ENCODE measurements at regions not wholly inside any gene's neighbourhood (a gene's known extent, or its start where the extent isn't known, plus 50 kb on each side); places are given as distances from the start of the nearest gene placed in this dataset.

DNA sequence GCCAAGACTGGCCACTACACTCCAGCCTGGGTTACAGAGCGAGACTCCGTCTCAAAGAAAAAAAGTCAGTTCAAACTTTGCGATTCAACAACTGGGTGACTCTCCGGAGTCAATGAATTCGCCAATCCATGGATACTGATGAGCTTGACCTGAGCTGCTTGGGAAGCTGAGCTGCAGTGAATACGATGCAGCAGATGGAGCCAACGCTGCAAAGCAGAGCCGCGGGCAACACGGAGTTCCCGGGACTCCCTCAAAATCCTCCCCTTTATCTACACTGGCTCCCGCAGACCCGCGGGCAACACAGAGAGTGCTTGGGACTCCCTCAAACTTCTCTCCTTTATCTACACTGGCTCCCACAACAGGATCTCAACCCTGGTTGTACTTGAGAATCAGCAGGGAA lies 62.6 kb upstream of the SALL4 start:
- no peak overlapping the region for H3K27ac ChIP-seq (ENCODE audit: low read length)
- H3K9me3 ChIP-seq (ENCODE audit: low read length): no peaks in the 10 kb centered on the region
- TF ChIP-seq EP300 (conservative IDR thresholded peaks at IDR 0.05; ENCODE audit: poor library complexity, severe bottlenecking) (no peak), POLR2AphosphoS5 (IDR thresholded peaks at IDR 0.05) (no peak), RAD21 (conservative IDR thresholded peaks at IDR 0.05) (no peak), SMC3 (conservative IDR thresholded peaks at IDR 0.05; ENCODE audit: poor library complexity) (no peak), TAF1 (IDR thresholded peaks at IDR 0.05; ENCODE audit: low read depth) (no peak), MXI1 (conservative IDR thresholded peaks at IDR 0.05; ENCODE audit: poor library complexity, severe bottlenecking) (no peak), EZH2 (IDR thresholded peaks at IDR 0.05; ENCODE audit: borderline replicate concordance, insufficient read depth, low read length, poor library complexity, severe bottlenecking) (no peak)
- TF ChIP-seq, protein P1, sequence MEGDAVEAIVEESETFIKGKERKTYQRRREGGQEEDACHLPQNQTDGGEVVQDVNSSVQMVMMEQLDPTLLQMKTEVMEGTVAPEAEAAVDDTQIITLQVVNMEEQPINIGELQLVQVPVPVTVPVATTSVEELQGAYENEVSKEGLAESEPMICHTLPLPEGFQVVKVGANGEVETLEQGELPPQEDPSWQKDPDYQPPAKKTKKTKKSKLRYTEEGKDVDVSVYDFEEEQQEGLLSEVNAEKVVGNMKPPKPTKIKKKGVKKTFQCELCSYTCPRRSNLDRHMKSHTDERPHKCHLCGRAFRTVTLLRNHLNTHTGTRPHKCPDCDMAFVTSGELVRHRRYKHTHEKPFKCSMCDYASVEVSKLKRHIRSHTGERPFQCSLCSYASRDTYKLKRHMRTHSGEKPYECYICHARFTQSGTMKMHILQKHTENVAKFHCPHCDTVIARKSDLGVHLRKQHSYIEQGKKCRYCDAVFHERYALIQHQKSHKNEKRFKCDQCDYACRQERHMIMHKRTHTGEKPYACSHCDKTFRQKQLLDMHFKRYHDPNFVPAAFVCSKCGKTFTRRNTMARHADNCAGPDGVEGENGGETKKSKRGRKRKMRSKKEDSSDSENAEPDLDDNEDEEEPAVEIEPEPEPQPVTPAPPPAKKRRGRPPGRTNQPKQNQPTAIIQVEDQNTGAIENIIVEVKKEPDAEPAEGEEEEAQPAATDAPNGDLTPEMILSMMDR (IDR thresholded peaks at IDR 0.05; ENCODE audit: poor library complexity, severe bottlenecking): no peak
- TF ChIP-seq, protein P2, sequence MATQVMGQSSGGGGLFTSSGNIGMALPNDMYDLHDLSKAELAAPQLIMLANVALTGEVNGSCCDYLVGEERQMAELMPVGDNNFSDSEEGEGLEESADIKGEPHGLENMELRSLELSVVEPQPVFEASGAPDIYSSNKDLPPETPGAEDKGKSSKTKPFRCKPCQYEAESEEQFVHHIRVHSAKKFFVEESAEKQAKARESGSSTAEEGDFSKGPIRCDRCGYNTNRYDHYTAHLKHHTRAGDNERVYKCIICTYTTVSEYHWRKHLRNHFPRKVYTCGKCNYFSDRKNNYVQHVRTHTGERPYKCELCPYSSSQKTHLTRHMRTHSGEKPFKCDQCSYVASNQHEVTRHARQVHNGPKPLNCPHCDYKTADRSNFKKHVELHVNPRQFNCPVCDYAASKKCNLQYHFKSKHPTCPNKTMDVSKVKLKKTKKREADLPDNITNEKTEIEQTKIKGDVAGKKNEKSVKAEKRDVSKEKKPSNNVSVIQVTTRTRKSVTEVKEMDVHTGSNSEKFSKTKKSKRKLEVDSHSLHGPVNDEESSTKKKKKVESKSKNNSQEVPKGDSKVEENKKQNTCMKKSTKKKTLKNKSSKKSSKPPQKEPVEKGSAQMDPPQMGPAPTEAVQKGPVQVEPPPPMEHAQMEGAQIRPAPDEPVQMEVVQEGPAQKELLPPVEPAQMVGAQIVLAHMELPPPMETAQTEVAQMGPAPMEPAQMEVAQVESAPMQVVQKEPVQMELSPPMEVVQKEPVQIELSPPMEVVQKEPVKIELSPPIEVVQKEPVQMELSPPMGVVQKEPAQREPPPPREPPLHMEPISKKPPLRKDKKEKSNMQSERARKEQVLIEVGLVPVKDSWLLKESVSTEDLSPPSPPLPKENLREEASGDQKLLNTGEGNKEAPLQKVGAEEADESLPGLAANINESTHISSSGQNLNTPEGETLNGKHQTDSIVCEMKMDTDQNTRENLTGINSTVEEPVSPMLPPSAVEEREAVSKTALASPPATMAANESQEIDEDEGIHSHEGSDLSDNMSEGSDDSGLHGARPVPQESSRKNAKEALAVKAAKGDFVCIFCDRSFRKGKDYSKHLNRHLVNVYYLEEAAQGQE (IDR thresholded peaks at IDR 0.05; ENCODE audit: borderline replicate concordance): no peak
- no peak overlapping the region for H2AFZ ChIP-seq (ENCODE audit: low read depth, low read length)
- no peaks in the 10 kb centered on the region for H3K9me2 ChIP-seq (ENCODE audit: insufficient read depth, low read length)
- no peaks in the 10 kb centered on the region for H4K20me1 ChIP-seq (ENCODE audit: insufficient read depth)
- no peaks in the 10 kb centered on the region for H3K36me3 ChIP-seq (ENCODE audit: insufficient read depth, low read length)
- no peaks in the 10 kb centered on the region for H3K79me2 ChIP-seq (replicated peaks; ENCODE audit: insufficient read depth, low read length)
- H3K4me2 ChIP-seq (ENCODE audit: low read length): no peak overlapping the region
- H3K9ac ChIP-seq (ENCODE audit: low read length): no peak overlapping the region
- no peaks in the 10 kb centered on the region for H3K27me3 ChIP-seq (ENCODE audit: insufficient read depth, low read depth, low read length)
- no peaks in the 10 kb centered on the region for H3F3A ChIP-seq (ENCODE audit: insufficient read depth, low read length, poor library complexity, severe bottlenecking)
- no peak overlapping the region for H3K4me3 ChIP-seq (ENCODE audit: low read length)

DNA sequence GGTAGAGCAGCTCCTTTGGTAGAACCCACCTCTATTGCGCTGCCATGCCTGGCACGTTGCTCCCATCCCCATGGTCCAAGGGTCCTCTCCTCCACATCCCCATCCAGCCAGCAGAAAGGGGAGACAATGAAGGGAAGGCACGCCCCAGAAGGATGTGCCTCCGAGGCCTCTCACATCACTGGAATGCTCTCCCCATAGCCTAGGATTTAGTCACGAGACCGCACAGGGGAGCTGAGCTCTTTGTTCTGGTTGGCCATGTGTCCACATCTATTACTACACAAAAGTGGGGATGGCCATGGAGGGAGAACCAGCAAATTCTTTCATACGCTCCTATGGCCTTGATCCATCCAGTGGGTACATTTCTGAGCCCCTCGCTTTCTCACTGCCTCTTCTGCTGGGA lies 60.5 kb upstream of the SALL4 start:
- Histone ChIP-seq H3K27ac (ENCODE audit: low read length) (no peak overlapping the region), H3K4me2 (ENCODE audit: low read length) (no peak overlapping the region), H3F3A (ENCODE audit: insufficient read depth, low read length, poor library complexity, severe bottlenecking) (no peaks in the 10 kb centered on the region), H3K36me3 (ENCODE audit: insufficient read depth, low read length) (no peaks in the 10 kb centered on the region), H3K4me3 (ENCODE audit: low read length) (no peak overlapping the region), H3K9me3 (ENCODE audit: low read length) (no peaks in the 10 kb centered on the region), H3K79me2 (replicated peaks; ENCODE audit: insufficient read depth, low read length) (no peaks in the 10 kb centered on the region), H3K9ac (ENCODE audit: low read length) (no peak overlapping the region), H3K9me2 (ENCODE audit: insufficient read depth, low read length) (no peaks in the 10 kb centered on the region), H4K20me1 (ENCODE audit: insufficient read depth) (no peaks in the 10 kb centered on the region), H3K27me3 (ENCODE audit: insufficient read depth, low read depth, low read length) (no peaks in the 10 kb centered on the region), H2AFZ (ENCODE audit: low read depth, low read length) (no peak overlapping the region)
- no peak for TF ChIP-seq EP300 (conservative IDR thresholded peaks at IDR 0.05; ENCODE audit: poor library complexity, severe bottlenecking)
- TF ChIP-seq POLR2AphosphoS5 (IDR thresholded peaks at IDR 0.05): no peak
- no peak for TF ChIP-seq TAF1 (IDR thresholded peaks at IDR 0.05; ENCODE audit: low read depth)
- TF ChIP-seq SMC3 (conservative IDR thresholded peaks at IDR 0.05; ENCODE audit: poor library complexity): no peak
- no peak for TF ChIP-seq MXI1 (conservative IDR thresholded peaks at IDR 0.05; ENCODE audit: poor library complexity, severe bottlenecking)
- TF ChIP-seq, protein P2 (IDR thresholded peaks at IDR 0.05; ENCODE audit: borderline replicate concordance): no peak
- TF ChIP-seq EZH2 (IDR thresholded peaks at IDR 0.05; ENCODE audit: borderline replicate concordance, insufficient read depth, low read length, poor library complexity, severe bottlenecking): no peak
- no peak for TF ChIP-seq RAD21 (conservative IDR thresholded peaks at IDR 0.05)
- TF ChIP-seq, protein P1 (IDR thresholded peaks at IDR 0.05; ENCODE audit: poor library complexity, severe bottlenecking): no peak

Data from neural cell (in vitro differentiated cells).